Sigmoid colon (tissue), 4 donors: ENCODE measurements at regions not wholly inside any gene's neighbourhood (a gene's known extent, or its start where the extent isn't known, plus 50 kb on each side); places are given as distances from the start of the nearest gene placed in this dataset.

Experiments used
- EP300 ChIP-seq, 4 donors: sonication (generic); formaldehyde crosslinking; IDR thresholded peaks; one replicate each; pipeline ENCODE4 v1.6.1; 2017; ENCODE audit warnings: antibody characterized with exemption in 4 of 4
- POLR2A ChIP-seq, 2 donors: fragments of 450-650 bp; IDR thresholded peaks; one replicate each; pipeline ENCODE4 v1.6.1; 2016; ENCODE audit warnings: antibody characterized with exemption in 2 of 2, mild to moderate bottlenecking in 2 of 2, moderate library complexity in 2 of 2

DNA sequence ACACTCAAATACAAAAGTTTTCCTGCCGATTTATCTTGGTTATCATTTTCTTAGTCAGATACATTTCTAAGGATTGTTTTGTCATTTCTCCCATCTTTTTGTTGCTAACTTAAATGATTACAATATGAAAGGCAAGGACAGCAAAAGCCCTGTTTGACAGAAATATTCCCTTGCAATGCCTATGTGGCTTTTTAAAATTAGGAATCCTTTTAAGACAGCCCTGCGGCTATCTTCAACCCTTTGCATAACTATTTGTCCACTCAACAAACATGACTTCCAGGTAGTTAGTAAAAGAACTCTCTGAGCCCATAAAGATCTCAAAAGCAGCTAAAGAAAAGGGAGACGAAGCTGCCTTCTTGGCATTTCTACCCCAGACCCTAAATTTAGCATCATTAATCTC is 179.7 kb upstream of the CDH20 start:
- TF ChIP-seq EP300 (IDR thresholded peaks at IDR 0.05) (no peak), POLR2A (IDR thresholded peaks at IDR 0.05) (no peak)
